Keratinocyte (primary cell): ENCODE measurements at regions not wholly inside any gene's neighbourhood (a gene's known extent, or its start where the extent isn't known, plus 50 kb on each side); places are given as distances from the start of the nearest gene placed in this dataset.

ENCODE experiments used
- DNase-seq: peaks from one replicate; pipeline ENCODE4 v3.0.0-alpha.2; 2011; ENCODE audit warnings: low read depth, missing footprints, low spot score
- FAIRE-seq: peaks from 2 replicates; lab custom pipeline; 2011; peaks lifted over from hg19 to GRCh38; lab: Jason Lieb, UNC
- H2AFZ ChIP-seq: 2 replicates; pipeline ENCODE4 v1.6.0; 2012; ENCODE audit warnings: low read length, control low read depth, inconsistent platforms; ENCODE audit not compliant: control insufficient read depth
- H3K27ac ChIP-seq: 2 replicates; pipeline ENCODE4 v1.5.1; 2011; ENCODE audit warnings: low read length; ENCODE audit not compliant: control insufficient read depth, insufficient read depth
- H3K27me3 ChIP-seq: 3 replicates; pipeline ENCODE4 v1.6.0; 2011; ENCODE audit warnings: low read length; ENCODE audit not compliant: control insufficient read depth, insufficient read depth; ENCODE audit errors: extremely low read depth
- H3K36me3 ChIP-seq, 2 experiments: 2 replicates in 1 of 2; 3 replicates in 1 of 2; pipeline ENCODE4 v1.5.1; 2011; ENCODE audit warnings: low read length in 2 of 2, mild to moderate bottlenecking in 1 of 2; ENCODE audit not compliant: control insufficient read depth in 2 of 2, insufficient read depth in 2 of 2; ENCODE audit errors: extremely low read depth in 1 of 2
- H3K4me1 ChIP-seq: 3 replicates; pipeline ENCODE4 v1.5.1; 2011; ENCODE audit warnings: low read length; ENCODE audit not compliant: control insufficient read depth, insufficient read depth; ENCODE audit errors: extremely low read depth
- H3K4me2 ChIP-seq: 3 replicates; pipeline ENCODE4 v1.6.0; 2011; ENCODE audit warnings: low read depth, low read length; ENCODE audit not compliant: control insufficient read depth, insufficient read depth; ENCODE audit errors: extremely low read depth
- H3K4me3 ChIP-seq, 3 experiments: fragments of 200-600 bp in 1 of 3; sonication (generic) in 1 of 3; 2 replicates in 2 of 3; 3 replicates in 1 of 3; pipeline ENCODE4 v1.5.1; 2011 to 2016; ENCODE audit warnings: low read length in 3 of 3, mild to moderate bottlenecking in 3 of 3, control low read depth in 2 of 3, inconsistent platforms in 1 of 3, low read depth in 1 of 3, mixed read lengths in 1 of 3, mixed run types in 1 of 3, moderate library complexity in 1 of 3; ENCODE audit not compliant: control insufficient read depth in 2 of 3, insufficient read depth in 2 of 3; ENCODE audit errors: extremely low read depth in 1 of 3
- H3K79me2 ChIP-seq: 2 replicates; pipeline ENCODE4 v1.6.0; 2012; ENCODE audit warnings: low read length; ENCODE audit not compliant: control insufficient read depth, insufficient read depth
- H3K9ac ChIP-seq: 3 replicates; pipeline ENCODE4 v1.6.0; 2011; ENCODE audit warnings: low read length; ENCODE audit not compliant: control insufficient read depth, insufficient read depth; ENCODE audit errors: extremely low read depth
- H3K9me1 ChIP-seq: 3 replicates; pipeline ENCODE4 v1.6.0; 2011; ENCODE audit warnings: low read length; ENCODE audit not compliant: control insufficient read depth, insufficient read depth; ENCODE audit errors: extremely low read depth
- H3K9me3 ChIP-seq: 2 replicates; pipeline ENCODE4 v1.5.1; 2012; ENCODE audit warnings: low read depth, low read length; ENCODE audit not compliant: control insufficient read depth
- H4K20me1 ChIP-seq: 3 replicates; pipeline ENCODE4 v1.6.0; 2011; ENCODE audit warnings: low read length; ENCODE audit not compliant: control insufficient read depth, insufficient read depth; ENCODE audit errors: extremely low read depth
- CTCF ChIP-seq, 3 experiments: IDR thresholded peaks in 1 of 3; conservative IDR thresholded peaks in 1 of 3; optimal IDR thresholded peaks in 1 of 3; 2 replicates in 2 of 3; 3 replicates in 1 of 3; pipeline versions ENCODE3 to v1.5.1; 2011; ENCODE audit warnings: low read length in 3 of 3, mild to moderate bottlenecking in 3 of 3, moderate library complexity in 2 of 3, control low read depth in 1 of 3, inconsistent platforms in 1 of 3; ENCODE audit not compliant: insufficient read depth in 2 of 3; ENCODE audit errors: extremely low read depth in 1 of 3
- EZH2 ChIP-seq: IDR thresholded peaks from one replicate; pipeline ENCODE4 v1.6.1; 2012; ENCODE audit warnings: inconsistent platforms, mild to moderate bottlenecking, low read length, moderate library complexity
- dilution Hi-C: fragments of 300-500 bp; cut with MboI; formaldehyde crosslinking; loops from one replicate; pipeline ENCODE4 v1.7.0; 2020; ENCODE audit warnings: low sequenced_read_pairs; ENCODE audit not compliant: extremely low pct_ligation_motif_present

GRCh38 chr2:236935631-236936445 is 149.9 kb upstream of the COPS8 start:
- Histone ChIP-seq H3K4me1 (no peaks in the 10 kb centered on the region), H3K36me3 (no peaks in the 10 kb centered on the region), H3K9me3 (no peaks in the 10 kb centered on the region), H3K9ac (no peak overlapping the region), H2AFZ (no peak overlapping the region), H3K27ac (no peak overlapping the region), H4K20me1 (no peaks in the 10 kb centered on the region), H3K79me2 (no peaks in the 10 kb centered on the region), H3K4me3 (no peak overlapping the region), H3K9me1 (no peaks in the 10 kb centered on the region), H3K4me2 (no peak overlapping the region), H3K27me3 (peaks cover 4% of the 10 kb centered on the region)
- FAIRE-seq (no peak), DNase-seq (no peak)
- dilution Hi-C loops = no loop called here
- no peak for TF ChIP-seq CTCF (optimal IDR thresholded peaks at IDR 0.05 in 1 of 3, IDR thresholded peaks at IDR 0.05 in 1 of 3, conservative IDR thresholded peaks at IDR 0.05 in 1 of 3; ENCODE audit: extremely low read depth in 1 of 3, insufficient read depth in 2 of 3, low read length in 3 of 3)

- H3K4me2 ChIP-seq = no peak overlapping the region
- H3K9me3 ChIP-seq = no peaks in the 10 kb centered on the region
- dilution Hi-C loops = no loop called here
- H4K20me1 ChIP-seq = no peaks in the 10 kb centered on the region
- no peaks in the 10 kb centered on the region for H3K4me1 ChIP-seq
- TF ChIP-seq CTCF (optimal IDR thresholded peaks at IDR 0.05 in 1 of 3, IDR thresholded peaks at IDR 0.05 in 1 of 3, conservative IDR thresholded peaks at IDR 0.05 in 1 of 3; ENCODE audit: extremely low read depth in 1 of 3, insufficient read depth in 2 of 3, low read length in 3 of 3) (no peak), EZH2 (no peak)
- no peak for FAIRE-seq
- H3K36me3 ChIP-seq = no peaks in the 10 kb centered on the region
- no peak overlapping the region for H3K9ac ChIP-seq
- DNase-seq = no peak
- H2AFZ ChIP-seq = no peak overlapping the region
- no peaks in the 10 kb centered on the region for H3K79me2 ChIP-seq
- peaks cover 4% of the 10 kb centered on the region for H3K27me3 ChIP-seq
- H3K27ac ChIP-seq = no peak overlapping the region
- no peak overlapping the region for H3K4me3 ChIP-seq
- H3K9me1 ChIP-seq = no peaks in the 10 kb centered on the region
Observed at GRCh38 chr2:236936446-236936940, 149.2 kb upstream of the COPS8 start.
